Urinary bladder (tissue), 3 donors: ENCODE measurements at regions not wholly inside any gene's neighbourhood (a gene's known extent, or its start where the extent isn't known, plus 50 kb on each side); places are given as distances from the start of the nearest gene placed in this dataset.
"Not testable (repeated sequence)": the region's sequence is repeated elsewhere in the genome, so short reads cannot be mapped to it uniquely, and the experiment has no call there.

Source experiments
- DNase-seq: peaks from one replicate; pipeline ENCODE4 v3.0.0-alpha.2; 2015; ENCODE audit errors: extremely low spot score
- H3K27ac ChIP-seq: one replicate; pipeline ENCODE4 v1.5.1; 2013; ENCODE audit warnings: low read depth, mild to moderate bottlenecking, moderate library complexity
- H3K36me3 ChIP-seq: one replicate; pipeline ENCODE4 v1.6.1; 2013; ENCODE audit warnings: mild to moderate bottlenecking, moderate library complexity; ENCODE audit not compliant: insufficient read depth
- H3K4me1 ChIP-seq: one replicate; pipeline ENCODE4 v1.6.1; 2013; ENCODE audit warnings: mild to moderate bottlenecking, moderate library complexity; ENCODE audit not compliant: insufficient read depth
- H3K4me3 ChIP-seq: one replicate; pipeline ENCODE4 v1.5.1; 2013; ENCODE audit warnings: low read depth, low read length
- WGBS: extraction: QIAGEN DNeasy Blood & Tissue Kit; methylation state at CpG from one replicate; pipeline ENCODE4 v1.1.7; 2013; 5-methylcytosine and 5-hydroxymethylcytosine counted together
- donor health status: healthy with polysubstance abuse.
- donor health status: healthy.

- Histone ChIP-seq H3K36me3 (no peaks in the 10 kb centered on the region), H3K4me3 (no peak overlapping the region), H3K27ac (no peak overlapping the region), H3K4me1 (no peaks in the 10 kb centered on the region)
- no peak for DNase-seq
- 77% methylated on average over 3 of the region's 3 CpGs for WGBS
Measured at GRCh38 chr3:18225709-18226108, 199.4 kb downstream of the SATB1 start.

GRCh38 chr3:18224426-18224825 lies 200.7 kb downstream of the SATB1 start:
- 62% methylated on average over 2 of the region's 2 CpGs for WGBS
- Histone ChIP-seq H3K27ac (no peak overlapping the region), H3K36me3 (no peaks in the 10 kb centered on the region), H3K4me3 (no peak overlapping the region), H3K4me1 (no peaks in the 10 kb centered on the region)
- DNase-seq = no peak

- H3K27ac ChIP-seq = no peak overlapping the region
- DNase-seq = no peak
- 94% methylated on average over 6 of the region's 6 CpGs for WGBS
- no peaks in the 10 kb centered on the region for H3K36me3 ChIP-seq
- no peaks in the 10 kb centered on the region for H3K4me1 ChIP-seq
- no peak overlapping the region for H3K4me3 ChIP-seq
Measured at GRCh38 chr3:18223974-18224373, 201.2 kb downstream of the SATB1 start.

GRCh38 chr3:18223571-18223970 lies 201.6 kb downstream of the SATB1 start:
- no peak overlapping the region for H3K4me3 ChIP-seq
- no peak for DNase-seq
- 63% methylated on average over 2 of the region's 2 CpGs for WGBS

GRCh38 chr3:18222686-18223085 lies 202.5 kb downstream of the SATB1 start:
- 59% methylated on average over 4 of the region's 4 CpGs for WGBS
- Histone ChIP-seq H3K27ac (no peak overlapping the region), H3K4me3 (no peak overlapping the region), H3K4me1 (peaks cover 2% of the 10 kb centered on the region), H3K36me3 (no peaks in the 10 kb centered on the region)
- no peak for DNase-seq

More at GRCh38 chr3:18223571-18223970, 201.6 kb downstream of the SATB1 start:
- Histone ChIP-seq H3K36me3 (no peaks in the 10 kb centered on the region), H3K27ac (no peak overlapping the region), H3K4me1 (no peaks in the 10 kb centered on the region)

GRCh38 chr3:18217507-18218174 lies 207.5 kb downstream of the SATB1 start:
- 29% methylated on average over 7 of the region's 7 CpGs for WGBS
- H3K27ac ChIP-seq = no peak overlapping the region
- H3K4me3 ChIP-seq = no peak overlapping the region

GRCh38 chr3:18216996-18217395 lies 208.1 kb downstream of the SATB1 start:
- WGBS = 55% methylated on average over 3 of the region's 3 CpGs
- Histone ChIP-seq H3K4me3 (no peak overlapping the region), H3K27ac (no peak overlapping the region), H3K4me1 (peaks cover 2% of the 10 kb centered on the region), H3K36me3 (no peaks in the 10 kb centered on the region)
- DNase-seq = no peak

More at GRCh38 chr3:18217507-18218174, 207.5 kb downstream of the SATB1 start:
- Histone ChIP-seq H3K36me3 (no peaks in the 10 kb centered on the region), H3K4me1 (peaks cover 2% of the 10 kb centered on the region)
- DNase-seq = peak; percentile 13

- no peaks in the 10 kb centered on the region for H3K36me3 ChIP-seq
- no peak overlapping the region for H3K27ac ChIP-seq
- H3K4me1 ChIP-seq = peaks cover 2% of the 10 kb centered on the region
- H3K4me3 ChIP-seq = no peak overlapping the region
- DNase-seq = no peak
Measured at GRCh38 chr3:18215639-18216038, 209.5 kb downstream of the SATB1 start.

GRCh38 chr3:18211116-18211515 lies 214.0 kb downstream of the SATB1 start:
- H3K4me1 ChIP-seq = no peaks in the 10 kb centered on the region
- H3K36me3 ChIP-seq = no peaks in the 10 kb centered on the region
- no peak overlapping the region for H3K4me3 ChIP-seq
- 75% methylated on average over 1 of the region's 1 CpG for WGBS
- no peak overlapping the region for H3K27ac ChIP-seq
- no peak for DNase-seq

- 91% methylated on average over 3 of the region's 3 CpGs for WGBS
- Histone ChIP-seq H3K4me3 (no peak overlapping the region), H3K36me3 (no peaks in the 10 kb centered on the region), H3K27ac (no peak overlapping the region), H3K4me1 (no peaks in the 10 kb centered on the region)
- DNase-seq = no peak
Measured at GRCh38 chr3:18208856-18209255, 216.3 kb downstream of the SATB1 start.

GRCh38 chr3:18208091-18208490 lies 217.0 kb downstream of the SATB1 start:
- Histone ChIP-seq H3K4me1 (no peaks in the 10 kb centered on the region), H3K4me3 (no peak overlapping the region), H3K27ac (no peak overlapping the region), H3K36me3 (no peaks in the 10 kb centered on the region)
- DNase-seq = no peak
- 90% methylated on average over 2 of the region's 2 CpGs for WGBS

- no peak for DNase-seq
- Histone ChIP-seq H3K27ac (no peak overlapping the region), H3K36me3 (no peaks in the 10 kb centered on the region), H3K4me1 (no peaks in the 10 kb centered on the region), H3K4me3 (no peak overlapping the region)
- WGBS = 94% methylated on average over 3 of the region's 3 CpGs
Measured at GRCh38 chr3:18207226-18207625, 217.9 kb downstream of the SATB1 start.

- not testable (repeated sequence) for H3K4me3 ChIP-seq, H3K36me3 ChIP-seq, H3K27ac ChIP-seq, DNase-seq, H3K4me1 ChIP-seq
- 96% methylated on average over 9 of the region's 9 CpGs for WGBS
Measured at GRCh38 chr3:18205701-18206100, 219.4 kb downstream of the SATB1 start.

GRCh38 chr3:18201315-18201714 lies 223.8 kb downstream of the SATB1 start:
- no peaks in the 10 kb centered on the region for H3K4me1 ChIP-seq
- no peak overlapping the region for H3K4me3 ChIP-seq
- no peak overlapping the region for H3K27ac ChIP-seq
- DNase-seq = no peak
- no peaks in the 10 kb centered on the region for H3K36me3 ChIP-seq

GRCh38 chr3:18199757-18200156 lies 225.4 kb downstream of the SATB1 start:
- no peak overlapping the region for H3K4me3 ChIP-seq
- no peak overlapping the region for H3K27ac ChIP-seq
- DNase-seq = no peak
- no peaks in the 10 kb centered on the region for H3K4me1 ChIP-seq
- H3K36me3 ChIP-seq = no peaks in the 10 kb centered on the region
